ENCODE measurements at regions not wholly inside any gene's neighbourhood (a gene's known extent, or its start where the extent isn't known, plus 50 kb on each side); places are given as distances from the start of the nearest gene placed in this dataset.

DNA sequence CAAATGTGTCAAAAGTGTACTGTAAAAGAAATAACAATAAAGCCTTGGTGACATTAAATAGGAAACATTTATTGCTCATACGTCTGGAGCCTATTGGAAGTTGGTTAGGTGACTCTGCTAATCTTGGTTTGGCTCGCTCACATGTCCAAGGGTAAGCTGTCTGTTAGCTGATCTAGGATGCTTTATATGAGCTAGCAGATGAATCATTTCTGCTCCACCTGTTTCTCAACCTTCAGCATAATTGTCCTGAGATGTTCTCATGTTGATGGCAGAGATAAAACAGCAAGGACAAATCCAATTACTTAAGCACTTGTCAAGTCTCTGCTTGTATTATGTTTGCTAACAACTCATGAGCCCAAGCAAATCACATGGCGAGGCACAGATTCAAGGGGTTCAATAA, 56.0 kb upstream of the CD53 start:
- no peak for DNase-seq (ENCODE audit: low read depth)

DNA sequence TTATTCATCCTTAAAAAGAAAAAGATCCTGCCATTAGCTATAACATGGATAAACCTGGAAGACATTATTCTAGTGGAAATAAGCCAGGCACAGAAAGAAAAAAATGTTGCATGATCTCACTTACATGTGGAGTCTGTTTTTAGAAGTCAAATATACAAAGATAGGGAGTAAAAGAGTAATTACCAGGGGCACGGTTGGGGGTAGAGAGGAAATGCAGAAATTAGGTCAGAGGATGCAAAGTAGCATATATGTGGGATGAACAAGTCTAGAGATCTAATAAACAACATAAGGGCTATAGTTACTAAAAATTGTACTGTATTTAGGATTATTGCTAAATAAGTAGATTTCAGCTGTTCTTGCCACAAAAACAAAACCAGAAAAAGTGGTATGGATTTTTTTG, 61.4 kb upstream of the CD53 start:
- DNase-seq (ENCODE audit: low read depth): no peak

DNA sequence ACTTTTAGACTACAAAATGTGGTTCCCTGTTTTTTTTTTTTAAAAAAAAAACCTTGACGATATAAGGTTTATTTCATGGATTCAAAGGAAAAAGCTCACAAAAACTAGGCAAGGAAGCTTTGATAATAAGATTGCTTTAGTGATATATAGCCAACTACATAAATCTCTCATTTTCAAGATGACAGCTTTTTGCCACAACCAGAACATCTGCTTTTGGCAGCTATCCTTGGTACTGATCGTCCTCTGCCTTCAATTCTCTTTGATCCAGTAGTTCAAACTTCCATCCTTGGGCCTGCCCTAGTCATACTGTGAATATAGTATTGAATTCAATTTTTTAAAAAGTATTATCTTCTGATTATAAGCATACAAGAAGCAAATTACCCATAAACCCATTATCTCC, 72.9 kb upstream of the CD53 start:
- no peak for DNase-seq (ENCODE audit: low read depth)

DNA sequence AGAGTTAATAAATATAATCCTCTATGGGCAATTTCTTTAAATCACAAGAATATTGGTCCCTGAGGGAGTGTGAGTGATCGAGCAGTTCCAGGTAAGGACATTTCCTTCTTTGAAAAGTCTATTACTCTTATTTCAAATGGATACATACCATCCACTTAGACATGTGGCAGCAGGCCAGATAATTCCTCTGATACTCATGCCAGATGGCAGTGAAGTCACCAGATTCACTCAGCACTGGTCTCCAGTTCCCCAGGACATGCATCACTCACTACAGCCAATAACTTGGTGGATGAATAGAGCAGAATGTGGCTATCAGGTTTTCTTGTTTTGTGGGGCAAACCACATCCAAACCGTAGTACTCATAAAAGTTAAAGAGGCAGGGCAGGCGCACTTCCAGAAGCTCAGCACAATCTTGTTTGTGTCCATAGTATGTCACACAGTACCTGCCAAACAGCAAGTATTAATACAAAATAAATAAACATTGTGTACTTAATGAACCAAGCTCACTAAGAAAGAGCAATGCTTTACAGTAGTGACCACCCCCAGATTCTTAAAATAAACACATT, 74.2 kb upstream of the CD53 start:
- no peak for DNase-seq (ENCODE audit: low read depth)

DNA sequence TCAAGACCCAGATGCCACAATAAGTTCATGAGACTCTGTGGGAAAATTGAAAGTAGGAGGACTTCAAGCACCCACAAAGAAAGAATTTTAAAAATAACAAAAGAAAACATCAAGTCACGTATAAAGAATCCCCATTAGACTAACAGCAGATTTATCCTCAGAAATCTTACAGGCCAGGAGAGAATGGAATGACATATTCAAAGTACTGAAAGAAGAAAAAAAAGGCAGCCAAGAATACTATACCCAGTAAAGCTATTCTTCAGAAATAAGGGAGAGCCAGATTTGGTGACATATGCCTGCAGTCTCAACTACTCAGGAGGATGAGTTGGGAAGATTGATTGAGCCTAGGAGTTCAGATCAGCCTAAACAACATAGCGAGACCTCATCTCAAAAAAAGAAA, 84.3 kb upstream of the CD53 start:
- no peak for DNase-seq (ENCODE audit: low read depth)

DNA sequence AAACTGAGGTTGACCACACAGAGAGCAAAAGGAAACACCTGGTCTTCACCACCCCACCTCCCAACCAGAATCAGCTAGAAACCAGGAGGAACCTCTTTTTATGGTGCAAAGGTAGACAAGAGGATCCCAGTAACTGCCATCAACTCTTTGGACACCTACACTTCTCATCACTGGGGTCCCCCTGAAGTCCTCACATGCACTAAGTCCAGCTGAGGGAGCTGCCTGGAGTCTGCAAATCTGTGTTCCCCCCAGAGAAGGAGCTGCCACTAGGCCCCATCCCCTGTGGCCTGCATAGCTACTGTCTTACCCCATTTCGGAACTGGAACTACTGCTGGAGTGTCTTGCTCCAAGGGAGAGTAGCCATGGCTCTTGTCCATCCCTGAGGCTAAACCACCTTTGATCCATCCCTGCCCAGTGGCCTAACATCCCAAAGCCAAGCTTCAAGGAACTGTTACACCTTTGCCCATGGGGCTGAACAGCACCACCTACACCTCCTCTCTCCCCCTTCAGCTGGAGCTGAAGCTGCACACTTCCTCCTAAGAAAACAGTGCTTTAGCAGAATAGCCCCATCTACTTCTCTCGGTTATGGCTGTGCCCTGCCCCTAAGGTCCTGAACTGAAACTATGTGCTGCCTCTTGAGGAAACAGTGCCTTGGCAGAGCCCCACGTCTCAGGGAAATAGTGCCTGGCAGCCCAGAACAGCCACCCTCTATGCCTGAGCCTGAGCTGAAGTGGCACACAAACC, 85.4 kb upstream of the CD53 start:
- no peak for DNase-seq (ENCODE audit: low read depth)

DNA sequence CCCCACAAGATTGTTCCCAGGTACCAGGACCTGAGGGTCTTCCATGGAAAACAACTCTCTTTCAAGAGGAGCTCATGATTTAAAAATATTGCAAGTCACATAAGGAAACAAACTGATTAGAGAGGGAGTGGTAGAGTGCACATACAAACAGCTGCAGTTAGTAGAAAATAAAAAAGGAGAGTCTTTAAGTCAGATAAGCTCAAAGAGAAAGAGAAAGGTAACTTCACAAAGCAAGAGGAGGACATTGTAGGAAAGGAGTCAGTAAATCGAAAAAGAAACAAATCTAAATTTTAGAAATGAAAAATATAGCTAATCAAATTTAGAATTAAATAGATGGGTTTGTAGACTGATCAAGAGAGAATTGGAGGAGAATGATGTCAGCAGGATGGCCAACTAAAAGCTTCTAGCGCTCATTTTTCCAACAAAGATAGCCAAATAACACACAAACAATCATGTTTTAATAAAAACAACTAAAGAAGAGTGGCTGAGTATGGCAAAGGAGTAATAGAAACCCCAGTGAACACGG, 86.1 kb upstream of the CD53 start:
- DNase-seq (ENCODE audit: low read depth): no peak

DNA sequence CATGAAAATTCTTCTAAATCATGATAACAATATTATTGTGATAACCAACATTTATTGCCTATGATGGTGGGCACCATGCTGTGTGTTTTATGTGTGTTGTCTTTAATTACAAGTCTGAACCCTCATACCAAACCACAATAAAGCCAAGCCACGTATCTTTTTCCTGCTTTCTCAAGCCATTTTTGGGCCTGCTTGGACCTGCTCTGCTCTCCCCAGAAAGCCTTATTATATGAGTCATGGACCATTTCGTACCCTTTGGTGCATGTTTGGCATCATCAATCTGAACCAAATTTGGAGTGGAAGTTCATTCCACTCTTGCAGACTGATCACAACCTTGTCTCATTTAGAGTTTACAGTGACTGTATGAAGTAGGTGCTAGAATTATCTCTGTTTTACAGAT, 87.3 kb upstream of the CD53 start:
- DNase-seq (ENCODE audit: low read depth): no peak

DNA sequence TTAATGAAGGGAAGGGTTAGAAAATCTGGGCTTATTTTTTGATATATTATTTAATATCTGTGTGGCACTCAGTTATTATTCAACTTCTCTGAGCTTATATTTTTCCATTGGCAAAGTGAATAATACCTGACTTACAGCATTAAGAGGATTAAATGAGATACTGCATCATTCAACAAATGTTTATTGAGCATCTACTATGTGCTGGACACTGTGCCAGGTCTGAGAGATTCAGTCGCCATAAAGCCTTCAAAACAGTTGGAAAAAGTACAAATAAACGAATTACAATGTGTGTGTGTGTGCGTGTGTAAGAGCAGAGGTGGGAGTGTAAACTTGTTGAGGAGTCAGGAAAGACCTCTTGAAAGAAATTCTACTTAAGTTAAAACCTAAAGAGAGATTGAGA, 87.9 kb upstream of the CD53 start:
- no peak for DNase-seq (ENCODE audit: low read depth)

DNA sequence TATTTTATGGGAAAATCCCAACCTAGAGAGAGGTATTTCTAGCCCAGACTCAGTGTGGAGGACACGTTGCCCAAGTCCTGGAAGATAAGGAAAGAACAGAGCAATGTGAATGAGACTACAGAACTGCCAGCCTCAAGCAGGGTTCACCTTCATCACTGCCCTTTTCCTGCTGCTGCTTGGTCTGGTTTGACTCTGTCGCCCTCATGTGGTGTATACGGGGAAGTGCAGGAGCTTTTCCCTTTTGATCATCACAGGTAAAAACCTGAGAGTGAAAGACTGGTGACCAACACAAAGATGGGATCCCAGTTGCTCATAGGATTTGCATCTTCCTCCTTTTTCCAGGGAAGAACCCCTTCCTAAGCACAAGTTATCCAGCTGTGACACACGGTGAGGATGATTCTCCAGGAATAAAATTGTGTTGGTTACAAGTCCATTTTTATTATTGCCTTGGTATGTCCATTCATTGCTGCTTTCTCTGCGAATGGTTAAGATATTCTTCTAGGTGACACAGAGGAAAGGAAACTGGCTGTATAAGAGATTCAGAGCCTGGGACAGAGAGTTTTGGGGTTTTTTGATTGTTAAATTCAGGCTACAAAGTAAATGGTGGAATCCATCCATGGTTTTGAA, 89.5 kb upstream of the CD53 start:
- peak; percentile 49 for DNase-seq (ENCODE audit: low read depth)

DNA sequence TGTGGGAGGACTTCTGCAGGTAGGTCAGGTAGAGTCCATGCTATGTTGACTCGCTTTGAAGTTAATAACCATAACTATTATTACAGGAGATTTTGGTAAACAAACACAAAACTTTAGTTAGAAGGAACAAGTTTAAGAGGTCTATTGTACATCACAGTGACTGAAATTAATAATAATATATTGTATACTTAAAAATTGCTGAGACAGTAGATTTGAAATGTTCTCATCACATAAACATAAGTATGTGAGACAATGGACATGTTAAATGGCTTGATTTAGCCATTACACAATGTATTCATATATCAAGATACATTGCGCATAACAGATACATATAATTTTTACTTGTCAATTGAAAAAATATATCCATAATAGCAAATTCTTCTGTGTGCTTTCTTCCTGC, 91.4 kb upstream of the CD53 start:
- DNase-seq (ENCODE audit: low read depth): no peak

DNA sequence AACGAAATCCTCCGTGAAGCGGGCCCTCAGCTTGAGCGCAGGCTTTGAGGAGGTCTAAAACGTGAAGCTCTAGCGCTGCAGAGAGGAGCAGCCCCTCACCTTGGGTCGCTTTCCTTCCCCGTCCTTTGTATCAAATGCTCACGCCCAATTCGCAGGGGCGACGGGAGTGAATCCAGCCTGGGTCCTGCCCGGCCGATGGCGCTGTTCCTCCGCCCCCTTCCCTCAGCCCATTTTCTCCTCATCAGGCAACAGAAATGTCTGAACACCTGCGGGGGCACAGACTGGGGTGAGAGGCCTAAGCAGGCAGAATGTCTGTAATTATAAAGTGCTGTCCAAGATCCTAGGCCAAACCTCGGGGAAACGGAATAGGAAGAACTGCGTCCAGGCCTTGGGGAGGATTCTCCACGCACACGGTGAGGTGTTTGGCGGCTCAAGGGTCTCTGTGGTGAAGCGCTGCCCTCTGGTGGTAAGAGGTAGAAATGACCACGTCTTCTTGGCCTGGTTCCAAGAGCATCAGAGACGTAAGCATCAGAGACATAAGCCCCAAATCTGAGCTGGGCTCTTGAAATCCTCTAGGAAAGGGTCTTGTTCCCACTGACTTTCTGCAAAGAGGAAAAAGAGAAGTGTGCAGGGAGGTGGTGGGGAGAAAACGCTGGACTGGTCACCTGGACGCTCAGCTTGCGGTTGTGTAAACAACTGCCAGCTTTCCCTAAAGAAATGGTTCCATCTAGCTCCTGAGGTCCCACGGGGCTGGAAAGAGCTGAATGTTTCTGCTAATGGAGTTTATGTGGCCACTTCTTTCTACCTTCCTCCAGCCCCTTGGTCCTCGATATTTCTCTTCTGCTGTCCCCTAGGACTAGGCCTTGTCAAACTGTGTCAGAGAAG, 92.1 kb upstream of the CD53 start:
- peak; percentile 62 for DNase-seq (ENCODE audit: low read depth)

DNA sequence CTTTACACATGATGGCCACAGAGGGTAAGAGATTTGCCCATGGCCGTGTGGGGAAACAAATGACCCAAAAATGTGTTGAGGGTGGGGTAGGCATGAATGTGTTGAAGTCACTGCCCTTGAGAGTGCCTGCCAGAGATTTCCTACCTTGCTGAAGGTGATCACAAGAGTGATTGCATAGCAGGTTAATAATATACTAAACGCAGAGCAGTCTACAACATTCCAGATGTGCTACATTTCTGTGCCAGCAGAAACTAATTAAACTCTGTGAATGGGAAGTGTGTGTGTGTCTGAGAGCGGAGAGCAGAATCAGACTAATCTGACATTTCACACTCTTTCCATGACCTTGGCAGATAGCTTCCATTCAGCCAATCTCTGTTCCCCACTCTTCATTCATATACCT, 93.3 kb upstream of the CD53 start:
- no peak for DNase-seq (ENCODE audit: low read depth)

DNA sequence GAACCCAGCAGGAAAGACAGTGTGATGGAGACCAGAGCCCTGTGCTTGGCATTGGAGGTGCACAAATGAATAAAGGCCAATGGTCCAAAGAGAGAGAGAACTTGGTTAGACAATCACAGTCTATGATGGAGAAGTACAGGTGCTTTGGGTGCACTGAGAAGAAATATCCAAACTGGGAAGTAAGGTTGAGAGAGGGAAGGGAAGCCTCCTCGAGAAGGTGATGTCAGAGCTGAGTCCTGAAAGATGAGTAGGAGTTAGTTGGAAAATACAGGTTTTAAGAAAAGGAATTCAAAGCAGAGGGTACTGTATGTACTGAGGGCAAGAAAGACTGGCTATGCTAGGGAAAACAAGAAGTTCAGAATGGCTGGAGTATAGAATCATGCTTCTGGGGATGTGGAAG, 94.1 kb upstream of the CD53 start:
- no peak for DNase-seq (ENCODE audit: low read depth)

DNA sequence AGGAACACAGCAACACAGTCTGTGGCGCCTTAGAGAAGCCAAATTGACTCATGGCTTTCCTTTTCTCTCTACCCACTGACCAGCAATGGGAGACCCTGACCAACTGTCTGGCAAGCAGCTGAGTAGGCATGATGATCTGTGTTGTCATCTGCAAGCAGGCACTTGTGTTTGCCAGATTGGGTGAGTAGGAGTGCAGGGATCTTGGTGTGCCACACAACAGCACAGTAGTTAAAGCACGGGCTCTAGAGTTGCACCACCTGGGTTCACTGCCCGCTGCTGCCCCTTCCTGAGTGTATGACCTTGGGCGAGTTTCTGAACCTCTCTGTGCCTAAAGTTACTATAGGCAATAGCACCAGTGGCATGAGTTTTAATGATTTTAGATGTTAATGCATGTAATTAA, 95.7 kb upstream of the CD53 start:
- DNase-seq (ENCODE audit: low read depth): no peak

DNA sequence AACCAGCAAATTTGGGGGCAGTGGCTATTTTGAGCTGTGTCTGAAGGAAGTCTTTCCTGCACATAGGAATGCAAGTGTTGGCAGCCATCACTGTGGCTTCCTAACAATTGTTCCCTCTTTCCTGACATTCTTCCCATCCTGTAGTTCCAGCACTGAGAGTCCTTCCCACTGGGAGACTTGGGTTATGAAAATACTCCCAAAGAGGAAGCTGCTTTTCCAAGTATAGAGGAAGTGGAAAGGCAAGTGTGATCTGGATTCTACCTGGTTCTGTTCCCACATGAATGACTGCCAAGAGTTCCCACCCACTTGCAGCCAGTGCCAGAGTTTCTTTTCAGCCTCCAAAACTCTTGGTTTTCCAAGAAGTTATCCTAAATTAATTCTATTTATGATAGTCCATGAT, 98.5 kb upstream of the CD53 start:
- no peak for DNase-seq (ENCODE audit: low read depth)

DNA sequence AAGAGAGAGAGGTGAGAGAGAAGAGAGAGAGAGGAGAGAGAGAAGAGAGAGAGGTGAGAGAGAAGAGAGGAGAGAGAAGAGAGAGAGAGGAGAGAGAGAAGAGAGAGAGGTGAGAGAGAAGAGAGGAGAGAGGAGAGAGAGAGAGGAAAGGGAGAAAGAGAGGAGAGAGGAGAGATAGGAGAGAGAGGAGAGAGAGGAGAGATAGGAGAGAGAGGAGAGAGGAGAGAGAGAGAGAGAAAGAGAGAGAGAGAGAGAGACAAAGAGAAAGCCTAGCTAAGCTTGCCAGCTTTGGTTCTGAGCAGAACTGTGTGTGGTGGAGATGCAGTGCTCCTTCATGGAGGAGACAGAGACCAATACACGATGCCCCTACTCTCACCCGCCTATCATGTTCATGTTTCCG, 99.1 kb upstream of the KCNA3 start:
- no peak for DNase-seq (ENCODE audit: low read depth)

DNA sequence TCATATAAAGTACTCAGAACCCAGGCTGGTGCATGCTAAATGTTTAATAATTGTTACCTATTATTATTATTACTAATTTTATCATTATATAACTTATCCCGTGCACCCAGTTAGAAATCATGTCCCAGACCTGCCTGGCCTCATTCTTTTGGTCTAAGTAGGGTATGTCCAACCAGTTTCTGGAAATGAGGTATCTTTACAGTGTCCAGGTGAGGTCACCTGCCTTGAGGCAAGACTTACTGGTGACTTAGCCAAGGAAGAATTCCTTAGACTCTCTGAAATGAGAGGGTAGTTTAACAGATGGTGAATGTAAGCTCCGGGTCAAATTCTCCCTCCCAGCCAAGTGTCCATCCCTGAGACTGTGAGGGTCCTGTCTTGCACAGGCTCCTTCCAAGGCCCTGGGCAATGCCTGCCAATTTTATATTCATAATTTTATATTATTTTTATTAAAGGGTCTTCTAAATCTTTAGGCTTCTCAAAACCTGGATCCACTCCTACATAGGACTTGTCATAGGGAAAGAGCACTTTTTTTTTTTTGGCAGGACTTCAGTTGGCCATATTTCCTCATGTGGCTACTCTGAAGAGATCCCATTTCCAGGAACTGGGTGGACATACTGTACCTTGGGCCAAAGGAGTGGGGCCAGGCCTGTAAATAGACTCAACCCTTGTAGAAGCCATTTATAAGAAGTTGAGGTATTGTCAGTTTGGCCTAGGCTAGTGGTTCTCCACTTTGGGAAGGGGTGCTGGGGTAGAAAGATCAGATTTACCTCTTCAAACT, 96.7 kb upstream of the KCNA3 start:
- no peak for DNase-seq (ENCODE audit: low read depth)

DNA sequence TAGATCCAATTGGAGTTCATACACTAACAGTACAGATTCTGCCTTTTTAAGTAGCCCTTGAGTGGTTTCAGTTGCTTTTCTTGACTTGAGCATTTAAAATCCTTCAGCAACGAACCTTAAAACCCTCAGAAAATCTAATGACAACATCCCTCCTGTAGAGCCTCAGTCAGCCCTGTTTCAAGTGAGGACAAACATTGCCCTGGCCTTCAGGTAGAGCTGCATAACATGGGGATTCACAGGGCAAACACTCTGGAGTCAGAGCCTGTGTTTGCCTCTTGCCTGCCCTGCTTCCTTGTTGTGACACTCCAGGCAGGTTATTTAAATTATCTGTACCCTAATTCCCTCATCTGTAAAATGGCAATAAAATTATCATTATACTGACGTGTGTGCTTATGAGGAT, 96.1 kb upstream of the KCNA3 start:
- no peak for DNase-seq (ENCODE audit: low read depth)

DNA sequence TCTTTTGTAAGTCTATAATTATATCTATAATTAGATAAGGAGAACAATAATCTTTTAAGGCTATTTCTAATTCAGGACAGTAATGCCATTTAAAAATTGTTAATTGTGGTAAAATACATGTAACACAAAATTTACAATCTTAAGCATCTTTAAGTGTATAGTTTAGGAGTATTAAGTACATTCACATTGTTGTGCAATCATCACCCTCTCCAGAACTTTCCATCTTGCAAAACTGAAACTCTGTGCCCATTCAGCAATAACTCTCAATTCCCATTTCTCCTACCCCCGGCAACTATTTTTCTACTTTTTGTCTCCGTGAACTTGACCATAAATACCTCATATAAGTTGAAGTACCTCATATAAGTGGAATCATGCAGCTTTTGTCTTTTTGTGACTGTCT, 93.9 kb upstream of the KCNA3 start:
- DNase-seq (ENCODE audit: low read depth): no peak

DNA sequence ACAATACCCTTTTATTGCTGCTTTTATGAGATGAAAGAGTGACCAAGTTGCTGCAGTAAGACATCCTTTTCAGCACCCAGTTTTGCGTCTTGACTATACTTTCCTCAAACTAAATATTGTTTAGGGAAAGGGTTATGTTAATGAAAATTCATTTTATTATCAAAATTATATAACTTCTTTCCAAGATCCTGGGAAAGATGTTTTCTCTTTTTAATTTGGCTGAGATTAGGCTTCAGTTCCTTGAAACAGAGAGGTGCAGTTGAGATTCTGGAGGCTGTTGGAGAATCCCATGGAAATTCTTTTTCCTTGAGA, 91.6 kb upstream of the KCNA3 start:
- no peak for DNase-seq (ENCODE audit: low read depth)

Data from amniotic epithelial cell (primary cell).